ENCODE measurements at regions not wholly inside any gene's neighbourhood (a gene's known extent, or its start where the extent isn't known, plus 50 kb on each side); places are given as distances from the start of the nearest gene placed in this dataset.

DNA sequence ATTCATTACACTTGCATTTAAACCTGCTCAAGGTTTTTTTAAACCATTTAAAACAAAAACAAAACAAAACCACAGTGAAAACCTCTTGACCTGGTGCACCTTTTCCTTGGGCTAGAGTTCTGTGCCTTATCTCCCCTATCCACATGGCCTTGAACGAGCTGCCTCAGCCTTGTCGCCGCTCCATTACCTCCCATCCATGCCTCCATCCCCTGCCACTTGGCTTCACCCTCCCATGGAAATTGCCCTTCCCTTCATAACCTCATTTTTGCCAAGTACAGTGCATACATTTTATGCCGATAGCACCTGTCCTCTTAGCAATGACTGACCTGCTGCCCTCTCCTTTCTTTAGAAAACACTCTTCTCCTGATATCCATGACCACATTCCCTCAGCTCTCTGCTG, 188.6 kb upstream of the ASIC2 start:
- Histone ChIP-seq H4K20me1 (ENCODE audit: insufficient read depth, low read length, poor library complexity, severe bottlenecking) (no peaks in the 10 kb centered on the region), H3K4me3 (ENCODE audit: low read length, poor library complexity, severe bottlenecking) (no peak overlapping the region), H3K9me3 (ENCODE audit: insufficient read depth, low read depth, low read length) (no peaks in the 10 kb centered on the region; the same call in 1 of the 2 replicates), H3F3A (ENCODE audit: low read depth) (no peaks in the 10 kb centered on the region), H3K4me2 (ENCODE audit: low read depth, low read length, poor library complexity, severe bottlenecking) (no peak overlapping the region), H3K9ac (ENCODE audit: low read depth, low read length, poor library complexity, severe bottlenecking) (no peak overlapping the region), H3K27me3 (ENCODE audit: insufficient read depth, low read length, poor library complexity, severe bottlenecking) (no peaks in the 10 kb centered on the region), H2AFZ (ENCODE audit: low read length) (no peak overlapping the region), H3K36me3 (ENCODE audit: insufficient read depth, low read length) (no peaks in the 10 kb centered on the region), H3K9me2 (replicated peaks; ENCODE audit: low read depth, low read length) (no peaks in the 10 kb centered on the region), H3K4me1 (ENCODE audit: insufficient read depth, low read length, poor library complexity, severe bottlenecking) (no peaks in the 10 kb centered on the region), H3K79me2 (ENCODE audit: insufficient read depth, low read length) (no peaks in the 10 kb centered on the region)
- no peak for TF ChIP-seq EZH2phosphoT487 (IDR thresholded peaks at IDR 0.05; ENCODE audit: borderline replicate concordance)
- TF ChIP-seq, protein P1, sequence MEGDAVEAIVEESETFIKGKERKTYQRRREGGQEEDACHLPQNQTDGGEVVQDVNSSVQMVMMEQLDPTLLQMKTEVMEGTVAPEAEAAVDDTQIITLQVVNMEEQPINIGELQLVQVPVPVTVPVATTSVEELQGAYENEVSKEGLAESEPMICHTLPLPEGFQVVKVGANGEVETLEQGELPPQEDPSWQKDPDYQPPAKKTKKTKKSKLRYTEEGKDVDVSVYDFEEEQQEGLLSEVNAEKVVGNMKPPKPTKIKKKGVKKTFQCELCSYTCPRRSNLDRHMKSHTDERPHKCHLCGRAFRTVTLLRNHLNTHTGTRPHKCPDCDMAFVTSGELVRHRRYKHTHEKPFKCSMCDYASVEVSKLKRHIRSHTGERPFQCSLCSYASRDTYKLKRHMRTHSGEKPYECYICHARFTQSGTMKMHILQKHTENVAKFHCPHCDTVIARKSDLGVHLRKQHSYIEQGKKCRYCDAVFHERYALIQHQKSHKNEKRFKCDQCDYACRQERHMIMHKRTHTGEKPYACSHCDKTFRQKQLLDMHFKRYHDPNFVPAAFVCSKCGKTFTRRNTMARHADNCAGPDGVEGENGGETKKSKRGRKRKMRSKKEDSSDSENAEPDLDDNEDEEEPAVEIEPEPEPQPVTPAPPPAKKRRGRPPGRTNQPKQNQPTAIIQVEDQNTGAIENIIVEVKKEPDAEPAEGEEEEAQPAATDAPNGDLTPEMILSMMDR (conservative IDR thresholded peaks at IDR 0.05; ENCODE audit: low read length), result no peak

- H3K9me2 ChIP-seq (replicated peaks; ENCODE audit: low read depth, low read length), result no peaks in the 10 kb centered on the region
- no peaks in the 10 kb centered on the region for H3K27me3 ChIP-seq (ENCODE audit: insufficient read depth, low read length, poor library complexity, severe bottlenecking)
- H3K9me3 ChIP-seq (ENCODE audit: insufficient read depth, low read depth, low read length), result no peaks in the 10 kb centered on the region; the same call in 1 of the 2 replicates
- H3K4me2 ChIP-seq (ENCODE audit: low read depth, low read length, poor library complexity, severe bottlenecking), result no peak overlapping the region
- no peaks in the 10 kb centered on the region for H3F3A ChIP-seq (ENCODE audit: low read depth)
- H2AFZ ChIP-seq (ENCODE audit: low read length), result no peak overlapping the region
- H3K36me3 ChIP-seq (ENCODE audit: insufficient read depth, low read length), result no peaks in the 10 kb centered on the region
- H3K4me1 ChIP-seq (ENCODE audit: insufficient read depth, low read length, poor library complexity, severe bottlenecking), result no peaks in the 10 kb centered on the region
- H3K79me2 ChIP-seq (ENCODE audit: insufficient read depth, low read length), result no peaks in the 10 kb centered on the region
- no peak overlapping the region for H3K9ac ChIP-seq (ENCODE audit: low read depth, low read length, poor library complexity, severe bottlenecking)
- no peak overlapping the region for H3K4me3 ChIP-seq (ENCODE audit: low read length, poor library complexity, severe bottlenecking)
- no peaks in the 10 kb centered on the region for H4K20me1 ChIP-seq (ENCODE audit: insufficient read depth, low read length, poor library complexity, severe bottlenecking)
- TF ChIP-seq, protein P1 (conservative IDR thresholded peaks at IDR 0.05; ENCODE audit: low read length), result no peak
- no peak for TF ChIP-seq EZH2phosphoT487 (IDR thresholded peaks at IDR 0.05; ENCODE audit: borderline replicate concordance)
These were observed 189.5 kb upstream of the ASIC2 start for GRCh38 chr17:33482636-33483035.

DNA sequence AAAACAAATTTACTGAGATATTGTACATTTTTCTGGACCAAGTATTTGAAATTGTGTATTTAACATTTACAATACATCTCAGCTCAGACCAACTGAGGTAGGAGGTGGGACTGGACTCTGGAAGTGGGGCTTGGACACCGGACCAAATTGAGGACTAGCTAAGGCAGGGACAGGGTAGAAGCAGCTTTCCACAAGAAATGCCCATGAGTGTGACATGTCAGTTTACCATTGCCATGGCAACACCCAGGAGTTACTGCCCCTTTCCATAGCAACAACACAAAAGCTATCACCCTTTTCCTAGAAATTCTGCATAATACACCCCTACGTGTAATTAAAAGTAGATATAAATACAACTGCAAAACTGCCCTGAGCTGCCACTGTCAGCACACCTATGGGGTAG, 191.5 kb upstream of the ASIC2 start:
- H3K79me2 ChIP-seq (ENCODE audit: insufficient read depth, low read length), result no peaks in the 10 kb centered on the region
- no peaks in the 10 kb centered on the region for H3K27me3 ChIP-seq (ENCODE audit: insufficient read depth, low read length, poor library complexity, severe bottlenecking)
- no peaks in the 10 kb centered on the region; the same call in 1 of the 2 replicates for H3K9me3 ChIP-seq (ENCODE audit: insufficient read depth, low read depth, low read length)
- H3K4me2 ChIP-seq (ENCODE audit: low read depth, low read length, poor library complexity, severe bottlenecking), result no peak overlapping the region
- no peak overlapping the region for H3K4me3 ChIP-seq (ENCODE audit: low read length, poor library complexity, severe bottlenecking)
- H3K9ac ChIP-seq (ENCODE audit: low read depth, low read length, poor library complexity, severe bottlenecking), result no peak overlapping the region
- no peaks in the 10 kb centered on the region for H3K4me1 ChIP-seq (ENCODE audit: insufficient read depth, low read length, poor library complexity, severe bottlenecking)
- no peaks in the 10 kb centered on the region for H3K9me2 ChIP-seq (replicated peaks; ENCODE audit: low read depth, low read length)
- H3F3A ChIP-seq (ENCODE audit: low read depth), result no peaks in the 10 kb centered on the region
- no peak overlapping the region for H2AFZ ChIP-seq (ENCODE audit: low read length)
- TF ChIP-seq, protein P1 (conservative IDR thresholded peaks at IDR 0.05; ENCODE audit: low read length), result no peak
- TF ChIP-seq EZH2phosphoT487 (IDR thresholded peaks at IDR 0.05; ENCODE audit: borderline replicate concordance), result no peak
- no peaks in the 10 kb centered on the region for H3K36me3 ChIP-seq (ENCODE audit: insufficient read depth, low read length)
- no peaks in the 10 kb centered on the region for H4K20me1 ChIP-seq (ENCODE audit: insufficient read depth, low read length, poor library complexity, severe bottlenecking)

All from Loucy (cell line).